ENCODE measurements at regions not wholly inside any gene's neighbourhood (a gene's known extent, or its start where the extent isn't known, plus 50 kb on each side); places are given as distances from the start of the nearest gene placed in this dataset.
"Not testable (repeated sequence)": the region's sequence is repeated elsewhere in the genome, so short reads cannot be mapped to it uniquely, and the experiment has no call there.

GRCh38 chr3:106965307-106965706, 411.9 kb upstream of the CCDC54 start:
- no peaks in the 10 kb centered on the region for H3K36me3 ChIP-seq
- no peak overlapping the region for H3K4me3 ChIP-seq
- TF ChIP-seq EP300 (IDR thresholded peaks at IDR 0.05) (no peak), POLR2A (IDR thresholded peaks at IDR 0.05) (no peak)
- H3K27me3 ChIP-seq = no peaks in the 10 kb centered on the region
- DNase-seq (ENCODE audit: low spot score in 2 of 2) = no peak
- H3K27ac ChIP-seq = no peak overlapping the region
- H3K4me1 ChIP-seq = peaks cover 0 to 25% (median 7%) of the 10 kb centered on the region in 4 donors
- no peaks in the 10 kb centered on the region for H3K9me3 ChIP-seq
- 50 to 66% methylated on average over 3 of the region's 3 CpGs for WGBS, 2 donors

- WGBS, 2 donors = 71 to 78% methylated on average over 4 of the region's 4 CpGs
- Histone ChIP-seq H3K27ac (no peak overlapping the region), H3K4me3 (no peak overlapping the region), H3K9me3 (no peaks in the 10 kb centered on the region), H3K4me1 (peaks cover 0 to 5% (median 0%) of the 10 kb centered on the region in 4 donors), H3K27me3 (no peaks in the 10 kb centered on the region), H3K36me3 (no peaks in the 10 kb centered on the region)
- TF ChIP-seq POLR2A (IDR thresholded peaks at IDR 0.05) (no peak), EP300 (IDR thresholded peaks at IDR 0.05) (no peak), CTCF (IDR thresholded peaks at IDR 0.05) (no peak)
- DNase-seq (ENCODE audit: low spot score in 2 of 2) = no peak
Measured at GRCh38 chr3:106969596-106969995, 407.6 kb upstream of the CCDC54 start.

GRCh38 chr3:106981392-106981791, 395.8 kb upstream of the CCDC54 start:
- Histone ChIP-seq H3K9me3 (no peaks in the 10 kb centered on the region), H3K36me3 (no peaks in the 10 kb centered on the region), H3K4me3 (no peak overlapping the region), H3K4me1 (no peaks in the 10 kb centered on the region), H3K27me3 (no peaks in the 10 kb centered on the region), H3K27ac (no peak overlapping the region)
- no peak for TF ChIP-seq POLR2A (IDR thresholded peaks at IDR 0.05)
- no peak for TF ChIP-seq EP300 (IDR thresholded peaks at IDR 0.05)
- TF ChIP-seq CTCF (IDR thresholded peaks at IDR 0.05) = no peak
- WGBS, 2 donors = 83 to 100% methylated on average over 1 of the region's 1 CpG
- no peak for DNase-seq (ENCODE audit: low spot score in 2 of 2)

GRCh38 chr3:106985721-106986120, 391.5 kb upstream of the CCDC54 start:
- H3K27ac ChIP-seq = no peak overlapping the region
- 84 to 91% methylated on average over 2 of the region's 2 CpGs for WGBS, 2 donors

GRCh38 chr3:106998841-106999682, 378.2 kb upstream of the CCDC54 start:
- WGBS, 2 donors = 92 to 95% methylated on average over 21 of the region's 21 CpGs
- not testable (repeated sequence) for H3K4me3 ChIP-seq; H3K27ac ChIP-seq; H3K27me3 ChIP-seq; H3K9me3 ChIP-seq; H3K4me1 ChIP-seq; DNase-seq (ENCODE audit: low spot score in 2 of 2); H3K36me3 ChIP-seq

More at GRCh38 chr3:106985721-106986120, 391.5 kb upstream of the CCDC54 start:
- Histone ChIP-seq H3K36me3 (no peaks in the 10 kb centered on the region), H3K4me3 (no peak overlapping the region), H3K27me3 (no peaks in the 10 kb centered on the region), H3K4me1 (no peaks in the 10 kb centered on the region), H3K9me3 (peaks cover 0 to 12% (median 0%) of the 10 kb centered on the region in 4 donors)
- DNase-seq (ENCODE audit: low spot score in 2 of 2) = no peak
- TF ChIP-seq CTCF (IDR thresholded peaks at IDR 0.05) = no peak
- TF ChIP-seq EP300 (IDR thresholded peaks at IDR 0.05) = no peak
- no peak for TF ChIP-seq POLR2A (IDR thresholded peaks at IDR 0.05)

GRCh38 chr3:107001635-107002034, 375.6 kb upstream of the CCDC54 start:
- Histone ChIP-seq H3K27ac (no peak overlapping the region), H3K4me3 (no peak overlapping the region), H3K9me3 (no peaks in the 10 kb centered on the region), H3K4me1 (no peaks in the 10 kb centered on the region), H3K36me3 (no peaks in the 10 kb centered on the region), H3K27me3 (no peaks in the 10 kb centered on the region)
- no peak for TF ChIP-seq POLR2A (IDR thresholded peaks at IDR 0.05)
- no peak for TF ChIP-seq EP300 (IDR thresholded peaks at IDR 0.05)
- no peak for TF ChIP-seq CTCF (IDR thresholded peaks at IDR 0.05)
- no peak for DNase-seq (ENCODE audit: low spot score in 2 of 2)
- WGBS, 2 donors = 17 to 29% methylated on average over 2 of the region's 2 CpGs

GRCh38 chr3:107005352-107005751, 371.9 kb upstream of the CCDC54 start:
- not testable (repeated sequence) for H3K27me3 ChIP-seq; H3K27ac ChIP-seq; H3K4me1 ChIP-seq; H3K9me3 ChIP-seq; H3K4me3 ChIP-seq; DNase-seq (ENCODE audit: low spot score in 2 of 2); H3K36me3 ChIP-seq
- 54 to 61% methylated on average over 4 of the region's 4 CpGs for WGBS, 2 donors
